Medulla oblongata (tissue), 1 donor: ENCODE measurements at regions not wholly inside any gene's neighbourhood (a gene's known extent, or its start where the extent isn't known, plus 50 kb on each side); places are given as distances from the start of the nearest gene placed in this dataset.

Experiments used
- DNase-seq: peaks from one replicate; pipeline ENCODE4 v3.0.0-alpha.2; 2015; ENCODE audit errors: extremely low spot score

- DNase-seq: no peak
These were observed 560.8 kb upstream of the RGMA start for GRCh38 chr15:93649691-93650235.

GRCh38 chr15:93646193-93646592 is 557.2 kb upstream of the RGMA start:
- no peak for DNase-seq

- no peak for DNase-seq
These were observed 556.6 kb upstream of the RGMA start for GRCh38 chr15:93645594-93645993.

GRCh38 chr15:93644595-93644994 is 555.6 kb upstream of the RGMA start:
- DNase-seq: no peak

- DNase-seq: no peak
These were observed 551.5 kb upstream of the RGMA start for GRCh38 chr15:93640411-93640962.

- DNase-seq: no peak
These were observed 543.1 kb upstream of the RGMA start for GRCh38 chr15:93631958-93632618.

GRCh38 chr15:93619597-93619996 is 530.6 kb upstream of the RGMA start:
- no peak for DNase-seq

GRCh38 chr15:93617443-93617842 is 528.4 kb upstream of the RGMA start:
- DNase-seq: no peak

- no peak for DNase-seq
These were observed 525.5 kb upstream of the RGMA start for GRCh38 chr15:93614386-93615104.

- DNase-seq: no peak
These were observed 524.4 kb upstream of the RGMA start for GRCh38 chr15:93613386-93613785.

GRCh38 chr15:93612953-93613352 is 523.9 kb upstream of the RGMA start:
- DNase-seq: no peak

- no peak for DNase-seq
These were observed 521.9 kb upstream of the RGMA start for GRCh38 chr15:93610944-93611343.

- DNase-seq: no peak
These were observed 519.7 kb upstream of the RGMA start for GRCh38 chr15:93608643-93609148.

- DNase-seq: no peak
These were observed 514.5 kb upstream of the RGMA start for GRCh38 chr15:93603550-93603949.

- no peak for DNase-seq
These were observed 498.1 kb upstream of the RGMA start for GRCh38 chr15:93587059-93587521.

- no peak for DNase-seq
These were observed 496.0 kb upstream of the RGMA start for GRCh38 chr15:93585012-93585411.

GRCh38 chr15:93583968-93584367 is 495.0 kb upstream of the RGMA start:
- DNase-seq: no peak

- no peak for DNase-seq
These were observed 494.5 kb upstream of the RGMA start for GRCh38 chr15:93583552-93583951.

GRCh38 chr15:93570527-93570926 is 481.5 kb upstream of the RGMA start:
- DNase-seq: no peak

GRCh38 chr15:93566762-93567161 is 477.8 kb upstream of the RGMA start:
- no peak for DNase-seq

- DNase-seq: no peak
These were observed 476.2 kb upstream of the RGMA start for GRCh38 chr15:93565201-93565600.

GRCh38 chr15:93563218-93563617 is 474.2 kb upstream of the RGMA start:
- DNase-seq: no peak
